ENCODE measurements at regions not wholly inside any gene's neighbourhood (a gene's known extent, or its start where the extent isn't known, plus 50 kb on each side); places are given as distances from the start of the nearest gene placed in this dataset.
"Not testable (repeated sequence)": the region's sequence is repeated elsewhere in the genome, so short reads cannot be mapped to it uniquely, and the experiment has no call there.

- H3K4ac ChIP-seq (ENCODE audit: low read depth in 1 of 2, low read length in 2 of 2); H3K4me1 ChIP-seq (ENCODE audit: control insufficient read depth, insufficient read depth, low read depth, low read length); H2BK120ac ChIP-seq (ENCODE audit: low read depth, low read length); H3K79me1 ChIP-seq (replicated peaks; ENCODE audit: low read length, poor library complexity, severe bottlenecking); H2AFZ ChIP-seq (ENCODE audit: low read depth, low read length); DNase-seq; H3K18ac ChIP-seq (ENCODE audit: low read depth in 1 of 2, low read length in 2 of 2); H3K4me2 ChIP-seq (ENCODE audit: low read length, poor library complexity, severe bottlenecking); H4K91ac ChIP-seq (ENCODE audit: low read length); H3K4me3 ChIP-seq (ENCODE audit: insufficient read depth in 1 of 2, low read depth in 1 of 2, low read length in 2 of 2); H3K23ac ChIP-seq (ENCODE audit: low read length in 2 of 2); H2AK5ac ChIP-seq (ENCODE audit: low read length, severe bottlenecking); H2BK12ac ChIP-seq (ENCODE audit: low read length in 2 of 2); H3K14ac ChIP-seq (ENCODE audit: low read length in 2 of 2); H3K9ac ChIP-seq (ENCODE audit: low read length); H4K8ac ChIP-seq (ENCODE audit: low read length); H2BK5ac ChIP-seq (ENCODE audit: low read depth, low read length, poor library complexity, severe bottlenecking); H2BK15ac ChIP-seq (ENCODE audit: low read depth, poor library complexity, severe bottlenecking); H3K27ac ChIP-seq (ENCODE audit: low read length, poor library complexity, severe bottlenecking); H3K27me3 ChIP-seq (ENCODE audit: control insufficient read depth in 1 of 2, insufficient read depth in 1 of 2, low read length in 2 of 2); H3K36me3 ChIP-seq (ENCODE audit: control insufficient read depth in 1 of 2, insufficient read depth in 2 of 2, low read depth in 1 of 2, low read length in 2 of 2): not testable (repeated sequence)
- WGBS = 93% methylated on average over 32 of the region's 42 CpGs
- peaks cover 14% of the 10 kb centered on the region for H3K9me3 ChIP-seq (ENCODE audit: control insufficient read depth, low read length)
Observed at GRCh38 chr9:104235347-104236120, 141.4 kb downstream of the SMC2 start.

- no peak overlapping the region for H3K27ac ChIP-seq (ENCODE audit: low read length, poor library complexity, severe bottlenecking)
- H2BK5ac ChIP-seq (ENCODE audit: low read depth, low read length, poor library complexity, severe bottlenecking) = no peak overlapping the region
- H3K9me3 ChIP-seq (ENCODE audit: control insufficient read depth, low read length) = peaks cover 14% of the 10 kb centered on the region
- no peak overlapping the region for H3K4me2 ChIP-seq (ENCODE audit: low read length, poor library complexity, severe bottlenecking)
- DNase-seq = no peak
- H3K4me3 ChIP-seq (ENCODE audit: insufficient read depth in 1 of 2, low read depth in 1 of 2, low read length in 2 of 2) = no peak overlapping the region
- no peak overlapping the region for H4K8ac ChIP-seq (ENCODE audit: low read length)
- no peaks in the 10 kb centered on the region for H3K36me3 ChIP-seq (ENCODE audit: control insufficient read depth in 1 of 2, insufficient read depth in 2 of 2, low read depth in 1 of 2, low read length in 2 of 2)
- H2BK12ac ChIP-seq (ENCODE audit: low read length in 2 of 2) = no peak overlapping the region
- H3K9ac ChIP-seq (ENCODE audit: low read length) = no peak overlapping the region
- no peak overlapping the region for H2BK15ac ChIP-seq (ENCODE audit: low read depth, poor library complexity, severe bottlenecking)
- no peaks in the 10 kb centered on the region for H3K27me3 ChIP-seq (ENCODE audit: control insufficient read depth in 1 of 2, insufficient read depth in 1 of 2, low read length in 2 of 2)
- H3K4me1 ChIP-seq (ENCODE audit: control insufficient read depth, insufficient read depth, low read depth, low read length) = no peaks in the 10 kb centered on the region
- H2AK5ac ChIP-seq (ENCODE audit: low read length, severe bottlenecking) = no peak overlapping the region
- H3K79me1 ChIP-seq (replicated peaks; ENCODE audit: low read length, poor library complexity, severe bottlenecking) = no peaks in the 10 kb centered on the region
- H3K18ac ChIP-seq (ENCODE audit: low read depth in 1 of 2, low read length in 2 of 2) = no peak overlapping the region
- no peak overlapping the region for H2BK120ac ChIP-seq (ENCODE audit: low read depth, low read length)
- WGBS = no CpG with 5 or more reads among the region's 3 CpGs
- no peak overlapping the region for H2AFZ ChIP-seq (ENCODE audit: low read depth, low read length)
- no peak overlapping the region for H4K91ac ChIP-seq (ENCODE audit: low read length)
- H3K23ac ChIP-seq (ENCODE audit: low read length in 2 of 2) = no peak overlapping the region
- H3K14ac ChIP-seq (ENCODE audit: low read length in 2 of 2) = no peak overlapping the region
- no peak overlapping the region for H3K4ac ChIP-seq (ENCODE audit: low read depth in 1 of 2, low read length in 2 of 2)
Observed at GRCh38 chr9:104238668-104239067, 144.6 kb downstream of the SMC2 start.

- Histone ChIP-seq H3K9me3 (ENCODE audit: control insufficient read depth, low read length) (peaks cover 14% of the 10 kb centered on the region), H3K36me3 (ENCODE audit: control insufficient read depth in 1 of 2, insufficient read depth in 2 of 2, low read depth in 1 of 2, low read length in 2 of 2) (no peaks in the 10 kb centered on the region), H4K8ac (ENCODE audit: low read length) (no peak overlapping the region), H3K4ac (ENCODE audit: low read depth in 1 of 2, low read length in 2 of 2) (no peak overlapping the region), H3K4me3 (ENCODE audit: insufficient read depth in 1 of 2, low read depth in 1 of 2, low read length in 2 of 2) (no peak overlapping the region), H3K18ac (ENCODE audit: low read depth in 1 of 2, low read length in 2 of 2) (no peak overlapping the region), H2BK12ac (ENCODE audit: low read length in 2 of 2) (no peak overlapping the region), H2AFZ (ENCODE audit: low read depth, low read length) (no peak overlapping the region), H2BK120ac (ENCODE audit: low read depth, low read length) (no peak overlapping the region), H3K9ac (ENCODE audit: low read length) (no peak overlapping the region), H4K91ac (ENCODE audit: low read length) (no peak overlapping the region), H3K79me1 (replicated peaks; ENCODE audit: low read length, poor library complexity, severe bottlenecking) (no peaks in the 10 kb centered on the region), H2BK5ac (ENCODE audit: low read depth, low read length, poor library complexity, severe bottlenecking) (no peak overlapping the region), H2BK15ac (ENCODE audit: low read depth, poor library complexity, severe bottlenecking) (no peak overlapping the region), H3K27me3 (ENCODE audit: control insufficient read depth in 1 of 2, insufficient read depth in 1 of 2, low read length in 2 of 2) (no peaks in the 10 kb centered on the region), H3K14ac (ENCODE audit: low read length in 2 of 2) (no peak overlapping the region), H3K23ac (ENCODE audit: low read length in 2 of 2) (no peak overlapping the region), H3K4me1 (ENCODE audit: control insufficient read depth, insufficient read depth, low read depth, low read length) (no peaks in the 10 kb centered on the region), H2AK5ac (ENCODE audit: low read length, severe bottlenecking) (no peak overlapping the region), H3K4me2 (ENCODE audit: low read length, poor library complexity, severe bottlenecking) (no peak overlapping the region), H3K27ac (ENCODE audit: low read length, poor library complexity, severe bottlenecking) (no peak overlapping the region)
- DNase-seq = no peak
- WGBS = 36% methylated on average over 2 of the region's 2 CpGs
Observed at GRCh38 chr9:104240890-104241289, 146.8 kb downstream of the SMC2 start.

- no peak overlapping the region for H3K4me2 ChIP-seq (ENCODE audit: low read length, poor library complexity, severe bottlenecking)
- DNase-seq = no peak
- no peak overlapping the region for H3K23ac ChIP-seq (ENCODE audit: low read length in 2 of 2)
- H3K4ac ChIP-seq (ENCODE audit: low read depth in 1 of 2, low read length in 2 of 2) = no peak overlapping the region
- H3K18ac ChIP-seq (ENCODE audit: low read depth in 1 of 2, low read length in 2 of 2) = no peak overlapping the region
- 58% methylated on average over 1 of the region's 1 CpG for WGBS
- H2AK5ac ChIP-seq (ENCODE audit: low read length, severe bottlenecking) = no peak overlapping the region
- no peak overlapping the region for H2BK12ac ChIP-seq (ENCODE audit: low read length in 2 of 2)
- H3K27me3 ChIP-seq (ENCODE audit: control insufficient read depth in 1 of 2, insufficient read depth in 1 of 2, low read length in 2 of 2) = no peaks in the 10 kb centered on the region
- no peak overlapping the region for H2AFZ ChIP-seq (ENCODE audit: low read depth, low read length)
- no peak overlapping the region for H4K91ac ChIP-seq (ENCODE audit: low read length)
- no peak overlapping the region for H3K14ac ChIP-seq (ENCODE audit: low read length in 2 of 2)
- no peak overlapping the region for H3K4me3 ChIP-seq (ENCODE audit: insufficient read depth in 1 of 2, low read depth in 1 of 2, low read length in 2 of 2)
- H2BK5ac ChIP-seq (ENCODE audit: low read depth, low read length, poor library complexity, severe bottlenecking) = no peak overlapping the region
- H2BK15ac ChIP-seq (ENCODE audit: low read depth, poor library complexity, severe bottlenecking) = no peak overlapping the region
- no peaks in the 10 kb centered on the region for H3K79me1 ChIP-seq (replicated peaks; ENCODE audit: low read length, poor library complexity, severe bottlenecking)
- no peak overlapping the region for H4K8ac ChIP-seq (ENCODE audit: low read length)
- H3K4me1 ChIP-seq (ENCODE audit: control insufficient read depth, insufficient read depth, low read depth, low read length) = no peaks in the 10 kb centered on the region
- H3K27ac ChIP-seq (ENCODE audit: low read length, poor library complexity, severe bottlenecking) = no peak overlapping the region
- no peak overlapping the region for H3K9ac ChIP-seq (ENCODE audit: low read length)
- no peaks in the 10 kb centered on the region for H3K36me3 ChIP-seq (ENCODE audit: control insufficient read depth in 1 of 2, insufficient read depth in 2 of 2, low read depth in 1 of 2, low read length in 2 of 2)
- no peaks in the 10 kb centered on the region for H3K9me3 ChIP-seq (ENCODE audit: control insufficient read depth, low read length)
- no peak overlapping the region for H2BK120ac ChIP-seq (ENCODE audit: low read depth, low read length)
Observed at GRCh38 chr9:104245925-104246324, 151.8 kb downstream of the SMC2 start.
